ENCODE measurements at regions not wholly inside any gene's neighbourhood (a gene's known extent, or its start where the extent isn't known, plus 50 kb on each side); places are given as distances from the start of the nearest gene placed in this dataset.

DNA sequence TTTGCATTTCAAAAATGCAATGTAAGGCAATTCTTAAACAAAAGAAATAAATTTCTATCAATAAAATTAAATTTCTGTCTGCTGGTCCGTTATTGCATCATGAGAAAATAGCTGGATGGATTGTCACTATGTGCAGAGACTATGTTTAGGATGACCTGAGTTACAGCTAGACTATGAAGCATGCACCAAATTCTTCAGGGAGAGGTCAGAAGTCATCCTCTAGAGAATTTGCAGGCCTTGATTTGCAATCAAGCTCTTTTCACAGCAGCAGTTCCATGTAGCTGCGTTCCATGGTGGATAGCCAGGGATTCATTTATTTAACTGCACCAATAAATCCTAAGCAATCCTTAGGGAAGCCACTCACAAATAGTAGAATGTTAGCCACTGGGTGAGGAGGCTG is 253.7 kb downstream of the MSRB3 start:
- TF ChIP-seq, protein P1, sequence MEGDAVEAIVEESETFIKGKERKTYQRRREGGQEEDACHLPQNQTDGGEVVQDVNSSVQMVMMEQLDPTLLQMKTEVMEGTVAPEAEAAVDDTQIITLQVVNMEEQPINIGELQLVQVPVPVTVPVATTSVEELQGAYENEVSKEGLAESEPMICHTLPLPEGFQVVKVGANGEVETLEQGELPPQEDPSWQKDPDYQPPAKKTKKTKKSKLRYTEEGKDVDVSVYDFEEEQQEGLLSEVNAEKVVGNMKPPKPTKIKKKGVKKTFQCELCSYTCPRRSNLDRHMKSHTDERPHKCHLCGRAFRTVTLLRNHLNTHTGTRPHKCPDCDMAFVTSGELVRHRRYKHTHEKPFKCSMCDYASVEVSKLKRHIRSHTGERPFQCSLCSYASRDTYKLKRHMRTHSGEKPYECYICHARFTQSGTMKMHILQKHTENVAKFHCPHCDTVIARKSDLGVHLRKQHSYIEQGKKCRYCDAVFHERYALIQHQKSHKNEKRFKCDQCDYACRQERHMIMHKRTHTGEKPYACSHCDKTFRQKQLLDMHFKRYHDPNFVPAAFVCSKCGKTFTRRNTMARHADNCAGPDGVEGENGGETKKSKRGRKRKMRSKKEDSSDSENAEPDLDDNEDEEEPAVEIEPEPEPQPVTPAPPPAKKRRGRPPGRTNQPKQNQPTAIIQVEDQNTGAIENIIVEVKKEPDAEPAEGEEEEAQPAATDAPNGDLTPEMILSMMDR (IDR thresholded peaks at IDR 0.05; ENCODE audit: poor library complexity): no peak
- TF ChIP-seq EZH2 (IDR thresholded peaks at IDR 0.05; ENCODE audit: borderline replicate concordance): no peak

Data from hepatocyte (in vitro differentiated cells).